SK-N-SH (cell line): ENCODE measurements at regions not wholly inside any gene's neighbourhood (a gene's known extent, or its start where the extent isn't known, plus 50 kb on each side); places are given as distances from the start of the nearest gene placed in this dataset.

Experiments
- CTCF ChIA-PET: fragments of 300-600, 350-600 bp; formaldehyde crosslinking; extraction: SDS; loops from one replicate; lab custom pipeline; 2021; lab: Yijun Ruan, JAX
- POLR2A ChIA-PET: fragments of 350-600 bp; sonication (Branson Sonifier 250); formaldehyde crosslinking; extraction: SDS; loops from one replicate; lab custom pipeline; 2020; ENCODE audit warnings: antibody characterized with exemption, inconsistent platforms; lab: Yijun Ruan, JAX
- DNase-seq: peaks from one replicate; pipeline ENCODE4 v3.0.0; 2012
- H2AFZ ChIP-seq: fragments of 200-600 bp; sonication (generic); 2 replicates; pipeline ENCODE4 v1.8.1; 2016; ENCODE audit warnings: antibody characterized with exemption, mild to moderate bottlenecking, low read depth
- H3F3A ChIP-seq: fragments of 200-600 bp; sonication (generic); replicated peaks from 2 replicates; pipeline ENCODE3; 2016; ENCODE audit warnings: antibody characterized with exemption, mild to moderate bottlenecking; ENCODE audit not compliant: insufficient read depth
- H3K27ac ChIP-seq, 2 experiments: fragments of 200-500 bp in 1 of 2; fragments of 200-600 bp in 1 of 2; sonication (Bioruptor generic) in 1 of 2; sonication (generic), shearing (Covaris generic) in 1 of 2; 2 replicates each; pipeline versions ENCODE4 v1.5.1 to v1.6.1; 2014 to 2016; ENCODE audit warnings: low read depth in 2 of 2, inconsistent platforms in 1 of 2, low read length in 1 of 2, mild to moderate bottlenecking in 1 of 2, mixed read lengths in 1 of 2
- H3K27me3 ChIP-seq: fragments of 200-600 bp; sonication (generic), shearing (Covaris generic); 2 replicates; pipeline ENCODE4 v1.6.1; 2016; ENCODE audit warnings: mixed run types; ENCODE audit not compliant: insufficient read depth
- H3K36me3 ChIP-seq, 2 experiments: fragments of 200-500 bp in 1 of 2; fragments of 200-600 bp in 1 of 2; sonication (Bioruptor generic) in 1 of 2; sonication (generic) in 1 of 2; replicated peaks in 1 of 2; 2 replicates each; pipeline versions ENCODE3 to v1.5.1; 2014 to 2016; ENCODE audit warnings: low read length in 1 of 2, mild to moderate bottlenecking in 1 of 2; ENCODE audit not compliant: insufficient read depth in 2 of 2, control insufficient read depth in 1 of 2
- H3K4me1 ChIP-seq, 2 experiments: fragments of 200-500 bp in 1 of 2; fragments of 200-600 bp in 1 of 2; sonication (Bioruptor generic) in 1 of 2; sonication (generic), shearing (Covaris generic) in 1 of 2; 2 replicates each; pipeline versions ENCODE4 v1.5.1 to v1.6.1; 2014 to 2016; ENCODE audit warnings: low read depth in 1 of 2, low read length in 1 of 2, mixed run types in 1 of 2; ENCODE audit not compliant: insufficient read depth in 2 of 2, control insufficient read depth in 1 of 2
- H3K4me2 ChIP-seq: fragments of 200-600 bp; sonication (generic), shearing (Covaris generic); 2 replicates; pipeline ENCODE4 v1.6.1; 2017; ENCODE audit warnings: mixed run types
- H3K4me3 ChIP-seq, 2 experiments: fragments of 200-500 bp in 1 of 2; fragments of 200-600 bp in 1 of 2; sonication (Bioruptor generic) in 1 of 2; sonication (generic), shearing (Covaris generic) in 1 of 2; 2 replicates each; pipeline versions ENCODE4 v1.5.1 to v1.8.1; 2014 to 2016; ENCODE audit warnings: low read depth in 2 of 2, inconsistent platforms in 1 of 2, low read length in 1 of 2, mild to moderate bottlenecking in 1 of 2, mixed read lengths in 1 of 2, moderate library complexity in 1 of 2
- H3K79me2 ChIP-seq: fragments of 200-600 bp; sonication (generic); 2 replicates; pipeline ENCODE4 v1.8.1; 2017; ENCODE audit warnings: mild to moderate bottlenecking; ENCODE audit not compliant: insufficient read depth
- H3K9ac ChIP-seq: fragments of 200-600 bp; sonication (generic); 2 replicates; pipeline ENCODE4 v1.6.1; 2017; ENCODE audit warnings: mixed run types
- H3K9me2 ChIP-seq: fragments of 200-600 bp; sonication (generic); 2 replicates; pipeline ENCODE4 v1.6.1; 2017; ENCODE audit warnings: mixed run types
- H3K9me3 ChIP-seq: fragments of 200-600 bp; sonication (generic); 2 replicates; pipeline ENCODE4 v1.6.1; 2017; ENCODE audit warnings: mixed run types, mild to moderate bottlenecking, moderate library complexity
- H4K20me1 ChIP-seq: fragments of 200-600 bp; sonication (generic); 2 replicates; pipeline ENCODE4 v1.6.1; 2017; ENCODE audit warnings: mild to moderate bottlenecking, mixed run types; ENCODE audit not compliant: insufficient read depth
- EZH2phosphoT487 ChIP-seq: fragments of 200-600 bp; sonication (generic); IDR thresholded peaks from 2 replicates; pipeline ENCODE4 v1.6.1; 2017; ENCODE audit warnings: low read depth, mixed run types, mild to moderate bottlenecking, antibody characterized with exemption, moderate library complexity, borderline replicate concordance
- GABPA ChIP-seq: IDR thresholded peaks from 2 replicates; pipeline ENCODE4 v1.4.0; 2012; ENCODE audit warnings: low read depth, mild to moderate bottlenecking
- RAD21 ChIP-seq: IDR thresholded peaks from 2 replicates; pipeline ENCODE4 v1.6.1; 2012; ENCODE audit warnings: mild to moderate bottlenecking, low read length
- RCOR1 ChIP-seq: fragments of 150-350 bp; IDR thresholded peaks from 2 replicates; pipeline ENCODE4 v1.6.1; 2017; ENCODE audit warnings: antibody characterized with exemption, low read length
- RFX5 ChIP-seq: IDR thresholded peaks from 2 replicates; pipeline ENCODE4 v1.6.1; 2012; ENCODE audit warnings: mild to moderate bottlenecking, improper control_type of control experiment, low read length
- TCF12 ChIP-seq: IDR thresholded peaks from 2 replicates; pipeline ENCODE4 v1.4.0; 2012
- WGBS: methylation state at CpG from one replicate; pipeline ENCODE4 v1.1.6; 2017; ENCODE audit warnings: low lambda C conversion rate; 5-methylcytosine and 5-hydroxymethylcytosine counted together
- TF ChIP-seq, protein P1 (sequence below): IDR thresholded peaks from 2 replicates; pipeline ENCODE4 v1.4.0; 2012; ENCODE audit warnings: low read depth, borderline replicate concordance
- TF ChIP-seq, protein P2 (sequence below): IDR thresholded peaks from 2 replicates; pipeline ENCODE4 v1.4.0; 2012; ENCODE audit warnings: low read depth
- TF ChIP-seq, protein P3 (sequence below): IDR thresholded peaks from 2 replicates; pipeline ENCODE4; 2012
- TF ChIP-seq, protein P4 (sequence below): fragments of 150-350 bp; IDR thresholded peaks from 2 replicates; pipeline ENCODE4 v1.6.1; 2017; ENCODE audit warnings: antibody characterized with exemption, low read length, low read depth, borderline replicate concordance
- TF ChIP-seq, protein P5 (sequence below): fragments of 150-350 bp; IDR thresholded peaks from 2 replicates; pipeline ENCODE4 v1.6.1; 2016; ENCODE audit warnings: mild to moderate bottlenecking, low read depth, low read length

DNA sequence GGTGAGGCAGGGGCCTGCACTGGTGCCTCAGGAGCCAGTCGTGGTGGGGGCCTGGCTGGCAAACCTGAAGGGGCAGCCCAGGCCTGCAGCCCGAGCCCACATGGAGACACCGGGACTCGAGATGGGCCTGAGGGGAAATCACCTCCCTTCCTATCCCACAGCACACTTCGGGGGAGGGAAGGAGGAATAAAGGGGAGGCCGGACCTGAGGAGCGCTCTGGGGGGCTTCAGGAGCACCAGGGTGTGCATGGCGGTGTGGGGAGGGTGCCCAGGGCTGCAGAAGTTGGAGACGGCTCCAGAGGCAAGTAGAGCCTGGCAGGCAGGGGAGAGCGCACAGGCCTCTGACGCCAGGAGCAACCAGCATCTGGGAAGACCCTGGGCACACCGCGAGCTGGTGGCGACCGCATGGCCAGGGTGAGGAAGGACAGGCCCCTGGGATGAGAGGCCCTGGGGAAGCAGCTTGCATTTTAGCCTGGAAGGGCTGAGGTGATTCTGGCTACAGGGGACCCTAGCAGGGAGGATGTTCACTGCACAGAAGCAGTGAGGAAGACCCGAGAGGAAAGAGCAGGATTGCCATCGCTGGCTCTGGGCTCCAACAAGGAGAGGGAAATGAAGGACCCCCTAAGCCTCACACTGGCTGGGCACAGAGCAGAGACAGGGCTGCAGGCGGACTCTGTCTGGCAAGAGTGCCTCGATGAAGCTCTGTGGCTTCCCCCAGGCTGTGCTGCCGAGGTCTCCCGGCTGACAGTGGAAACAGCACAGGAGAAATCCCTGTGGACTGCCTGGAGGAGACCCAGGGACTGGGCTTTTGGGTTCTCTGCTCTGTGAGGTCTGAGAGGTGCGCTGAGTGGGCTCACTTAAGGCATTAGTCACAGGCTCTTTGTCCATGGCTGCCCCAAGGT is 457.7 kb downstream of the BRD1 start:
- no peaks in the 10 kb centered on the region for H3K9me3 ChIP-seq
- H2AFZ ChIP-seq: no peak overlapping the region
- H3K27me3 ChIP-seq: peaks cover 7% of the 10 kb centered on the region
- peaks cover 0 to 6% of the 10 kb centered on the region in 2 experiments; a peak in 1 of 4 replicates for H3K4me1 ChIP-seq
- CTCF ChIA-PET: no interaction called here
- no peak for DNase-seq
- no peak overlapping the region for H3K4me3 ChIP-seq
- H3F3A ChIP-seq: no peaks in the 10 kb centered on the region
- H3K9ac ChIP-seq: no peak overlapping the region
- H3K9me2 ChIP-seq: no peaks in the 10 kb centered on the region
- WGBS: 30% methylated on average over 5 of the region's 22 CpGs
- no peaks in the 10 kb centered on the region for H3K36me3 ChIP-seq
- H4K20me1 ChIP-seq: no peaks in the 10 kb centered on the region
- POLR2A ChIA-PET: no interaction called here
- H3K27ac ChIP-seq: no peak overlapping the region
- no peak overlapping the region for H3K4me2 ChIP-seq
- no peak for TF ChIP-seq TCF12
- TF ChIP-seq RFX5: no peak
- no peak for TF ChIP-seq RCOR1
- TF ChIP-seq, protein P1, sequence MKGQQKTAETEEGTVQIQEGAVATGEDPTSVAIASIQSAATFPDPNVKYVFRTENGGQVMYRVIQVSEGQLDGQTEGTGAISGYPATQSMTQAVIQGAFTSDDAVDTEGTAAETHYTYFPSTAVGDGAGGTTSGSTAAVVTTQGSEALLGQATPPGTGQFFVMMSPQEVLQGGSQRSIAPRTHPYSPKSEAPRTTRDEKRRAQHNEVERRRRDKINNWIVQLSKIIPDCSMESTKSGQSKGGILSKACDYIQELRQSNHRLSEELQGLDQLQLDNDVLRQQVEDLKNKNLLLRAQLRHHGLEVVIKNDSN: no peak
- TF ChIP-seq RAD21: no peak
- TF ChIP-seq, protein P2, sequence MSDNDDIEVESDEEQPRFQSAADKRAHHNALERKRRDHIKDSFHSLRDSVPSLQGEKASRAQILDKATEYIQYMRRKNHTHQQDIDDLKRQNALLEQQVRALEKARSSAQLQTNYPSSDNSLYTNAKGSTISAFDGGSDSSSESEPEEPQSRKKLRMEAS: no peak
- TF ChIP-seq, protein P3, sequence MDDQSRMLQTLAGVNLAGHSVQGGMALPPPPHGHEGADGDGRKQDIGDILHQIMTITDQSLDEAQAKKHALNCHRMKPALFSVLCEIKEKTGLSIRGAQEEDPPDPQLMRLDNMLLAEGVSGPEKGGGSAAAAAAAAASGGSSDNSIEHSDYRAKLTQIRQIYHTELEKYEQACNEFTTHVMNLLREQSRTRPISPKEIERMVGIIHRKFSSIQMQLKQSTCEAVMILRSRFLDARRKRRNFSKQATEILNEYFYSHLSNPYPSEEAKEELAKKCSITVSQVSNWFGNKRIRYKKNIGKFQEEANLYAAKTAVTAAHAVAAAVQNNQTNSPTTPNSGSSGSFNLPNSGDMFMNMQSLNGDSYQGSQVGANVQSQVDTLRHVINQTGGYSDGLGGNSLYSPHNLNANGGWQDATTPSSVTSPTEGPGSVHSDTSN: no peak
- TF ChIP-seq, protein P4, sequence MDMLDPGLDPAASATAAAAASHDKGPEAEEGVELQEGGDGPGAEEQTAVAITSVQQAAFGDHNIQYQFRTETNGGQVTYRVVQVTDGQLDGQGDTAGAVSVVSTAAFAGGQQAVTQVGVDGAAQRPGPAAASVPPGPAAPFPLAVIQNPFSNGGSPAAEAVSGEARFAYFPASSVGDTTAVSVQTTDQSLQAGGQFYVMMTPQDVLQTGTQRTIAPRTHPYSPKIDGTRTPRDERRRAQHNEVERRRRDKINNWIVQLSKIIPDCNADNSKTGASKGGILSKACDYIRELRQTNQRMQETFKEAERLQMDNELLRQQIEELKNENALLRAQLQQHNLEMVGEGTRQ: no peak
- no peak for TF ChIP-seq GABPA
- TF ChIP-seq EZH2phosphoT487: no peak
- TF ChIP-seq, protein P5, sequence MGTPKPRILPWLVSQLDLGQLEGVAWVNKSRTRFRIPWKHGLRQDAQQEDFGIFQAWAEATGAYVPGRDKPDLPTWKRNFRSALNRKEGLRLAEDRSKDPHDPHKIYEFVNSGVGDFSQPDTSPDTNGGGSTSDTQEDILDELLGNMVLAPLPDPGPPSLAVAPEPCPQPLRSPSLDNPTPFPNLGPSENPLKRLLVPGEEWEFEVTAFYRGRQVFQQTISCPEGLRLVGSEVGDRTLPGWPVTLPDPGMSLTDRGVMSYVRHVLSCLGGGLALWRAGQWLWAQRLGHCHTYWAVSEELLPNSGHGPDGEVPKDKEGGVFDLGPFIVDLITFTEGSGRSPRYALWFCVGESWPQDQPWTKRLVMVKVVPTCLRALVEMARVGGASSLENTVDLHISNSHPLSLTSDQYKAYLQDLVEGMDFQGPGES: no peak
- no peaks in the 10 kb centered on the region for H3K79me2 ChIP-seq
